Loucy (cell line): ENCODE measurements at regions not wholly inside any gene's neighbourhood (a gene's known extent, or its start where the extent isn't known, plus 50 kb on each side); places are given as distances from the start of the nearest gene placed in this dataset.

Experiments
- CTCF ChIP-seq: fragments of 200-600 bp; sonication (generic); conservative IDR thresholded peaks from 2 replicates; pipeline ENCODE4 v1.5.1; 2014; ENCODE audit warnings: mild to moderate bottlenecking, antibody characterized with exemption, low read length
- EZH2phosphoT487 ChIP-seq: fragments of 200-600 bp; IDR thresholded peaks from 2 replicates; pipeline ENCODE4 v1.6.1; 2018; ENCODE audit warnings: antibody characterized with exemption, mild to moderate bottlenecking, moderate library complexity, borderline replicate concordance

- peak; percentile 87 for TF ChIP-seq CTCF
- no peak for TF ChIP-seq EZH2phosphoT487
Measured at GRCh38 chr14:62179367-62180018, 417.3 kb downstream of the SNAPC1 start.
